Astrocyte of the spinal cord (primary cell): ENCODE measurements at regions not wholly inside any gene's neighbourhood (a gene's known extent, or its start where the extent isn't known, plus 50 kb on each side); places are given as distances from the start of the nearest gene placed in this dataset.

Experiments used
- DNase-seq: peaks from one replicate; pipeline ENCODE4 v3.0.0; 2011; ENCODE audit warnings: low read depth, low spot score
- H3K4me3 ChIP-seq: 2 replicates; pipeline ENCODE4 v1.5.1; 2011; ENCODE audit warnings: low read depth, mild to moderate bottlenecking, low read length, moderate library complexity
- CTCF ChIP-seq: IDR thresholded peaks from 2 replicates; pipeline ENCODE4 v1.5.1; 2012; ENCODE audit warnings: low read depth, mild to moderate bottlenecking, low read length, inconsistent platforms
- in situ Hi-C: cut with HindIII; loops from 2 replicates; pipeline ENCODE4 v1.10.0; 2017; ENCODE audit warnings: low sequenced_read_pairs

DNA sequence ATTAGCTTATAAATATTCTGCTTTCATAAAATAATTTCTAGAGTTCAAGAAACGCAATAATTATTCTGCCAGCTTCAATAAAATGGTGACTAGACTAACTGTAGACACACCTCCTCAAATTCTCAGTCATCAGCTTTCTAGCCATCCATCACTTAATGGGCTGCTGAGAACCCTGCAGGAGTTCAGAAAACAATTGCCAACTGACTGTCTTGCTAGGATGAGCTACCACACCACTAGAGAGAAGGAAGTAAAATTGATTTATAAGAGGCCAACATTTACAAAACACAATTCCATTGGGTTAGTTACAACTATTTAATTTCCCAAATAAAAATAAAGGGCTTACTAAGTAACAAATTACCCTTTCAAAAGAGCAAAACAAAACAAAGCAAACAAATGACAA lies 126.5 kb upstream of the PAPPA start:
- no peak overlapping the region for H3K4me3 ChIP-seq
- in situ Hi-C loops: no loop called here
- no peak for TF ChIP-seq CTCF
- peak; percentile 43 for DNase-seq

GRCh38 chr9:116027511-116027910 lies 126.1 kb upstream of the PAPPA start:
- in situ Hi-C loops: no loop called here

DNA sequence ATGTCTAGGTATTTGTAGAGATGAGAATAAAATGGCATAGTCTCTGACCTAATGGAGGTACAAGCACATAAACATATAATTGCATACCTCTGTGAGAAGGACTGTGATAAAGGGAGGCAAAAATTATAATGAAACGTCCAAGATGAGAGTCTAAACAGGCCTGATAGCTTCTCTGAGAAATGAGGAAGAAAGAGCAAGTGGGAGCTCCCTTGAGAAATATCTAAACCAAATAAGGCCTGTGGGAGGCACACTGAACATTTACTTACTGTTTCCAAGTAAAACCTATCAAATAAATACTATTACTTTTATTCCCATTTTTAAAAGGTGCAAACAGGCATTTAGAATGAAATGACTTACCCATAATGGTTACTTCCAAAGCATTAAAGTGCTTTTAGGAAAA lies 125.6 kb upstream of the PAPPA start:
- no peak for TF ChIP-seq CTCF
- in situ Hi-C loops: no loop called here
- DNase-seq: no peak
- H3K4me3 ChIP-seq: no peak overlapping the region

More at GRCh38 chr9:116027511-116027910, 126.1 kb upstream of the PAPPA start:
- peak; percentile 62 for DNase-seq
- no peak for TF ChIP-seq CTCF
- no peak overlapping the region for H3K4me3 ChIP-seq

- H3K4me3 ChIP-seq: no peak overlapping the region
- DNase-seq: no peak
- in situ Hi-C loops: no loop called here
- no peak for TF ChIP-seq CTCF
Measured at GRCh38 chr9:116030517-116030916, 123.1 kb upstream of the PAPPA start.

GRCh38 chr9:116032683-116033440 lies 120.7 kb upstream of the PAPPA start:
- H3K4me3 ChIP-seq: no peak overlapping the region
- in situ Hi-C loops: no loop called here
- TF ChIP-seq CTCF: no peak
- no peak for DNase-seq

GRCh38 chr9:116039312-116039711 lies 114.3 kb upstream of the PAPPA start:
- no peak overlapping the region for H3K4me3 ChIP-seq
- in situ Hi-C loops: no loop called here
- no peak for TF ChIP-seq CTCF
- DNase-seq: no peak
